Epithelial cell of proximal tubule (primary cell): ENCODE measurements at regions not wholly inside any gene's neighbourhood (a gene's known extent, or its start where the extent isn't known, plus 50 kb on each side); places are given as distances from the start of the nearest gene placed in this dataset.

Experiments
- DNase-seq: peaks from one replicate; pipeline ENCODE4 v3.0.0-alpha.2; 2011; ENCODE audit warnings: low read depth
- H3K4me3 ChIP-seq: 2 replicates; pipeline ENCODE4 v1.5.1; 2011; ENCODE audit warnings: low read depth, mild to moderate bottlenecking, low read length
- CTCF ChIP-seq: conservative IDR thresholded peaks from 2 replicates; pipeline ENCODE4 v1.5.1; 2012; ENCODE audit warnings: low read depth, mild to moderate bottlenecking, low read length

GRCh38 chr5:4976902-4977301 lies 163.2 kb upstream of the ADAMTS16 start:
- H3K4me3 ChIP-seq, result no peak overlapping the region
- TF ChIP-seq CTCF, result no peak
- peak; percentile 86 for DNase-seq

GRCh38 chr5:4977416-4978110 lies 162.6 kb upstream of the ADAMTS16 start:
- no peak overlapping the region for H3K4me3 ChIP-seq
- no peak for DNase-seq
- no peak for TF ChIP-seq CTCF

- TF ChIP-seq CTCF, result no peak
- DNase-seq, result no peak
- no peak overlapping the region for H3K4me3 ChIP-seq
Measured at GRCh38 chr5:4980201-4980600, 159.9 kb upstream of the ADAMTS16 start.

- no peak for TF ChIP-seq CTCF
- DNase-seq, result no peak
- no peak overlapping the region for H3K4me3 ChIP-seq
Measured at GRCh38 chr5:4981608-4982007, 158.5 kb upstream of the ADAMTS16 start.

GRCh38 chr5:4983701-4984100 lies 156.4 kb upstream of the ADAMTS16 start:
- DNase-seq, result no peak
- no peak overlapping the region for H3K4me3 ChIP-seq
- no peak for TF ChIP-seq CTCF

- no peak overlapping the region for H3K4me3 ChIP-seq
- DNase-seq, result no peak
- no peak for TF ChIP-seq CTCF
Measured at GRCh38 chr5:4984461-4984860, 155.7 kb upstream of the ADAMTS16 start.

GRCh38 chr5:4987431-4987830 lies 152.7 kb upstream of the ADAMTS16 start:
- no peak for DNase-seq
- no peak for TF ChIP-seq CTCF

More at GRCh38 chr5:4987431-4987830, 152.7 kb upstream of the ADAMTS16 start:
- no peak overlapping the region for H3K4me3 ChIP-seq
